C4-2B (cell line): ENCODE measurements at regions not wholly inside any gene's neighbourhood (a gene's known extent, or its start where the extent isn't known, plus 50 kb on each side); places are given as distances from the start of the nearest gene placed in this dataset.
"Not testable (repeated sequence)": the region's sequence is repeated elsewhere in the genome, so short reads cannot be mapped to it uniquely, and the experiment has no call there.

Source experiments
- H3K27ac ChIP-seq: fragments of 450-650 bp; 2 replicates; pipeline ENCODE4 v1.5.1; 2017
- ZFX ChIP-seq: fragments of 450-650 bp; IDR thresholded peaks from 2 replicates; pipeline ENCODE4 v1.6.1; 2017
- TF ChIP-seq, protein P1 (sequence below): fragments of 450-650 bp; conservative IDR thresholded peaks from 2 replicates; pipeline ENCODE4 v1.5.1; 2017; ENCODE audit warnings: mild to moderate bottlenecking

DNA sequence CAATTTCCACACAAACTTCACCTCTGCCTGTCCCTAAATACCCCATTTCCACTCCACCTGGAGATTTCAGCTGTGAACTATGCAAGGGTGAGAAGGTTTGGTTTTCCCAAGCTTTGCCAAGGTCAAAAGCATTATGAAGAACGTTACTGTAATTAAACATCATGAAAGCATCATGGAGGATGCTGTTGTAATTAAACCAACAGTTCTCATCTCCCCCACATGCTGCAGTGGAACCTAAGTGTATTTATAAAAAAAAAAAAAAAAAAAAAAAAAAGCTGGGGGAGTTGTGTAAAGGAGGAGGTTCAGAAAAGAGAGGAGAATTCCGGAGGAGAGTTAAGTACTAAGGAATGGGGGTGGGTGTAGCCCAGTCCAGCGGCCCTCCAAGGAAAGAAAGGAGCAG, 474.9 kb upstream of the JARID2 start:
- TF ChIP-seq, protein P1, sequence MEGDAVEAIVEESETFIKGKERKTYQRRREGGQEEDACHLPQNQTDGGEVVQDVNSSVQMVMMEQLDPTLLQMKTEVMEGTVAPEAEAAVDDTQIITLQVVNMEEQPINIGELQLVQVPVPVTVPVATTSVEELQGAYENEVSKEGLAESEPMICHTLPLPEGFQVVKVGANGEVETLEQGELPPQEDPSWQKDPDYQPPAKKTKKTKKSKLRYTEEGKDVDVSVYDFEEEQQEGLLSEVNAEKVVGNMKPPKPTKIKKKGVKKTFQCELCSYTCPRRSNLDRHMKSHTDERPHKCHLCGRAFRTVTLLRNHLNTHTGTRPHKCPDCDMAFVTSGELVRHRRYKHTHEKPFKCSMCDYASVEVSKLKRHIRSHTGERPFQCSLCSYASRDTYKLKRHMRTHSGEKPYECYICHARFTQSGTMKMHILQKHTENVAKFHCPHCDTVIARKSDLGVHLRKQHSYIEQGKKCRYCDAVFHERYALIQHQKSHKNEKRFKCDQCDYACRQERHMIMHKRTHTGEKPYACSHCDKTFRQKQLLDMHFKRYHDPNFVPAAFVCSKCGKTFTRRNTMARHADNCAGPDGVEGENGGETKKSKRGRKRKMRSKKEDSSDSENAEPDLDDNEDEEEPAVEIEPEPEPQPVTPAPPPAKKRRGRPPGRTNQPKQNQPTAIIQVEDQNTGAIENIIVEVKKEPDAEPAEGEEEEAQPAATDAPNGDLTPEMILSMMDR, result no peak
- no peak for TF ChIP-seq ZFX
- no peak overlapping the region for H3K27ac ChIP-seq

DNA sequence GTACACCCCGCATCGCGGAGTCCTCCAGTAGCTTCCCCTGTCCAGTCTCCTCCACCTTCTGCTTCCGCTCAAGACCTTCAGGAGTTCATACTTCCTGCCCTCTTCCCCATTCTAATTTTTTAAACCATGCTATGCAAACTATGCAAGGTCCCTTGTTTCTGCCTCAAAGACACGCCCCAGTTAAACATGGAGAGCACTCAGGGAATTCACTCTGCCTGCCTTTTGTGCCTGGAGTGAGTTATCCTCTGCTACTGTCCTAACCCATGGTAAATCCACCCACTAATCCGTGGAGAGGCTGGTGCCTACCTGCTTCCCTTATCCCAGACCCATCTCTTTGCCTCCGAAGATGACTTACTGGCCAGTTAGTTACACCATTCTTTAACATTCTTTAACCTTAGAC, 473.7 kb upstream of the JARID2 start:
- no peak overlapping the region for H3K27ac ChIP-seq

DNA sequence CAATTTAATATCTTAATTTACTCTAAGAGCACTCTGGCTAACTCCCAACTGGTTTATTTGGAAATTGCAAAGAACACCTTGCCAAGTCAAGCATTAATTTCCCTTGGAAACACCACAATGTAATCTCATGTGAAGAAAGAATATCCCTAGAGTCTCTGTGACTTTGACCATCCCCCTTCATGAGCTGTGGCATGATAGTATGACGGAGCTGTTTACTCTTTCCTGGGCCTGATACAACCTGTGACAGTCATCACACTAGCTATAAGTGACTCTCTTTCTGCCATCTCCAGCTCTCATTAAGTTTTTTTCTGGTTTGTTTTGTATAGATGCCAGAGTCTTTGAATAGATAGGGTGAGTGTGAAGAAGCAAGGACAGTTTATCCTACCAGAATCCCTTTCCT, 470.3 kb upstream of the JARID2 start:
- peak overlapping the region; percentile 13; the same call in 1 of the 2 replicates for H3K27ac ChIP-seq
- TF ChIP-seq, protein P1, result no peak
- no peak for TF ChIP-seq ZFX

More for the DNA sequence above, 473.7 kb upstream of the JARID2 start:
- TF ChIP-seq ZFX, result no peak
- TF ChIP-seq, protein P1, result no peak

DNA sequence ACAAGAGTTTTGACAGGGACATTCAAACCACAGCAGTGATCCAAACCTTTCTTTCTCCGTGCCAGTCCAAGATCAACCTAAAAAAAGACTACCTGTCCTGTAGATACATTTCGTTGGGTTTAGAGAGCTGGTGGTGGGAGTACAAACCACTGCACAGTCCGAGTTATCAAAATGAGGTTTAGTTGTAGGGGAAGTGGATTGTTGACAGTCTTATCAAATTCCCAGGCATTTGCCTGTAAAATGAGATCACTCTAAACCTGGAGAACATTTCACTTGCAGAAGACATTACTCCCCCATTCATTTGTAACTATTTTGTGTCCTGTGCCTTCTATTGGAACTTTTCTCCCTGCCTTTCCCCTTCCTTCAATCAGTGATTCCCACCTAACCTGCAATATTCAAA, 469.6 kb upstream of the JARID2 start:
- TF ChIP-seq, protein P1, result no peak
- no peak for TF ChIP-seq ZFX
- H3K27ac ChIP-seq, result no peak overlapping the region; the same call in 1 of the 2 replicates

DNA sequence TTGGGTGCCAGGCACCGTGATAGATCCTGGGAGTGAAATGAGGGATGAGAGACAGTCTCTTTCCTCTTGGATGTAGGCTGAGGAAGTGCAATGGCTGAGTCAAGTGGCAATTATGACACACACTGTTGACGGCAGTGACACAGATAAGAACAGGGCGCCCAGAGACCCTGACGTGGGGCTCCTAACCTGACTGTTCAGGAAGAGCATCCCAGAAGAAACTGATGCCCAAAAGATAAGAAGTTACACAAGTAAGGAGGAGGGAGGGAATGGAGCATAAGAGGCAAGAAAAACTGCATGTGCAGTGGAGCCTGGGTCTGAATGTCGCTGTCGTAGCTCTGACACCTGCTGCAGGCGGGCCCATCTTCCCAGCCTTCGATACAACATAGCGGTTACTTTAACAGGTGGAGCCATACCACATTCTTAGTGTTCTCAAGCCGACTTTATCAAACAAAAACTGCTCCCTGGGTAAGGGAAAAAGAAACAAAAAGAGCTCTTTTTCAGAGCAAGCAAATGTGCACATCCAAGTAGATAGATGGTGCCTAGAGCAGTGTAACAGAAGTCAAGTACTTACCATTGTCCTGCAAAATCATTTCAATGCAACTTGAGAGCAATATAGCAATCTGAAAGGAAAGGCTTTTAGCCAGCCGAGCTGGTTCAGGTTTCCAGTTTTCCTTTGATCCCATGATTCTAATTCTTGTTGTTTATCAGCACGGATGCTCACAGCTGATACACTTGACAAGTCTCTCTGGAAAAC, 463.9 kb upstream of the JARID2 start:
- H3K27ac ChIP-seq, result no peak overlapping the region
- TF ChIP-seq, protein P1, result no peak
- no peak for TF ChIP-seq ZFX

DNA sequence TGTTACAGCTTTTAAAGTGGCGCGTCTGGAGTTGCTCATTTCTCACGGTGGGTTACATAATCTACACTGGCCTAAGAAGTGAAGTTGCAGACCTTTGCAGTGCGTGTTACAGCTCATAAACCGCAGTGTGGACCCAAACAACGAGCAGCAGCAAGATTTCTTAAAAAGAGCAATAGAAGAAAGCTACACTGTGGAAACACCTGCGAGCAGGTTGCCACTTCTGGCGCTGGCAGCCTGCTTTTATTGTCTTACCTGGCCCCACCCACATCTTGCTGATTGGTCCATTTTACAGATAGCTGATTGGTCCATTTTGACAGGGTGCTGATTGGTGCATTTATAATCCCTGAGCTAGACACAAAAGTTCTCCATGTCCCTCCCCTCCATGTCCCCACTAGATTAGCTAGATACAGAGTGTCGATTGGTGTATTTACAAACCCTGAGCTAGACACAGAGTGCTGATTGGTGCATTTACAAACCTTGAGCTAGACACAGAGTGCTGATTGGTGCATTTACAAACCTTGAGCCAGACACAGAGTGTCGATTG, 462.9 kb upstream of the JARID2 start:
- not testable (repeated sequence) for H3K27ac ChIP-seq

DNA sequence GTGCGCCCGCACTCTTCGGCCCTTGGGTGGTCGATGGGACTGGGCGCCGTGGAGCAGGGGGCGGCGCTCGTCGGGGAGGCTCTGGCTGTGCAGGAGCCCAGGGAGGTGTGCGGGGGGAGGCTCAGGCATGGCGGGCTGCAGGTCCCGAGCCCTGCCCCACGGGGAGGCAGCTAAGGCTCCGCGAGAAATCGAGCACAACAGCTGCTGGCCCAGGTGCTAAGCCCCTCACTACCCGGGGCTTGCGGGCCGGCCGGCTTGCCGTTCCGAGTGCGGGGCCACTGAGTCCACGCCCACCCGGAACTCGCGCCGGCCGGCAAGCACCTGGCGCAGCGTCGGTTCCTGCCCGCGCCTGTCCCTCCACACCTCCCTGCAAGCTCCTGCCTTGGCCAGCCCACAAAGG, 462.3 kb upstream of the JARID2 start:
- H3K27ac ChIP-seq, result no peak overlapping the region
- no peak for TF ChIP-seq ZFX
- TF ChIP-seq, protein P1, result no peak
